Chondrocyte (in vitro differentiated cells): ENCODE measurements at regions not wholly inside any gene's neighbourhood (a gene's known extent, or its start where the extent isn't known, plus 50 kb on each side); places are given as distances from the start of the nearest gene placed in this dataset.

Source experiments
- DNase-seq: peaks from one replicate; pipeline ENCODE4 v3.0.0; 2021; ENCODE audit warnings: mixed read lengths, low spot score
- H3K27ac Mint-ChIP-seq: one replicate; pipeline ENCODE4 v1.8.0; 2021; ENCODE audit warnings: mild to moderate bottlenecking, moderate library complexity, mixed read lengths; ENCODE audit not compliant: unreplicated experiment
- H3K27me3 Mint-ChIP-seq: 2 replicates; pipeline ENCODE4 v1.8.0; 2021; ENCODE audit warnings: low read depth, mixed read lengths
- H3K36me3 Mint-ChIP-seq: 2 replicates; pipeline ENCODE4 v1.8.0; 2021; ENCODE audit warnings: low read depth, mixed read lengths
- H3K4me1 Mint-ChIP-seq: 2 replicates; pipeline ENCODE4 v1.8.0; 2021; ENCODE audit warnings: low read depth, mild to moderate bottlenecking, mixed read lengths
- H3K4me3 Mint-ChIP-seq: one replicate; pipeline ENCODE4 v1.8.0; 2021; ENCODE audit warnings: mild to moderate bottlenecking, moderate library complexity, mixed read lengths; ENCODE audit not compliant: unreplicated experiment
- H3K9me3 Mint-ChIP-seq: 2 replicates; pipeline ENCODE4 v1.8.0; 2021; ENCODE audit warnings: low read depth, mixed read lengths
- CTCF ChIP-seq: fragments of 200-600 bp; sonication (generic); IDR thresholded peaks from 2 replicates; pipeline ENCODE4 v1.5.0; 2021; ENCODE audit warnings: antibody characterized with exemption, mild to moderate bottlenecking, moderate library complexity

DNA sequence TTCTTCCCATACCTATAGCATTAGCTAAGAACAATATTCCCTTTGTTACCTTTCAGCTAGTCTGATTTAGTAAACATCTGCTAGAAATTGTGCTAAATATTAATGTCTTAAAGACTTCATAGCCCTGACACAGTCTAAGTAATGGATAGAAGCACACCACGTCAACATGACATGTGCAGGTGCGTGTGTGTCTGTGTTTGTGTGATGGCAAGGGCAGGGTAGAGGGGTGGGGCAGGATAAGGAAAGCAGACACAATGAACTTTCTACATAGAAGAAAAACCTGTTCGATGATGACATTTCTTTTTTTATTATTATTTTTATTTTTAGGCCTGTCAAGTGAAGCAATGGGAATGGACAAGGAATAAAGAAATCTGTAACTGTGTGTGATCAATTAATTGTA is 223.3 kb downstream of the NOL4 start:
- no peak for DNase-seq
- Mint-ChIP-seq H3K27ac (no peak overlapping the region), H3K9me3 (peaks cover 5% of the 10 kb centered on the region), H3K4me3 (no peak overlapping the region), H3K27me3 (peaks cover 5% of the 10 kb centered on the region), H3K36me3 (no peaks in the 10 kb centered on the region), H3K4me1 (no peaks in the 10 kb centered on the region)
- TF ChIP-seq CTCF = no peak

DNA sequence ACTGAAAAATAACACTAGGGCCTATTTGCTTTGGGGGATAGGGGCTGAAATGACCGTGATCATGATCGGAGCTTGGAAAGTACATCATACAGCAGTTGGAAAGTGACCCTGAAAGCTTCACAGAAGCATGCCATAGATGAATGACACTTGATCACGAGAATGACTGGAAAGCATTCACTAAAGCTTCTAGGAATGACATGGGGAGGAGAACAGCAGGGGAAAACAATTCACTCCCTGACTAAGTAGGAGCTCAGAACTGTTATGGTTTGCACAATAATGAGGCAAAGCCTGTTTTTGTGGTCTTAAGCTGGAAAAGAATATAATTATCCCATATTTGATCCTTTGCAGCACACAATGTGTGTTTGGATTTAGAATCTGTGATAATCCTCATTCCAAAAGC is 237.5 kb downstream of the NOL4 start:
- Mint-ChIP-seq H3K4me1 (no peaks in the 10 kb centered on the region), H3K9me3 (no peaks in the 10 kb centered on the region), H3K4me3 (no peak overlapping the region), H3K27me3 (peaks cover 5% of the 10 kb centered on the region), H3K27ac (no peak overlapping the region), H3K36me3 (no peaks in the 10 kb centered on the region)
- no peak for DNase-seq
- no peak for TF ChIP-seq CTCF

DNA sequence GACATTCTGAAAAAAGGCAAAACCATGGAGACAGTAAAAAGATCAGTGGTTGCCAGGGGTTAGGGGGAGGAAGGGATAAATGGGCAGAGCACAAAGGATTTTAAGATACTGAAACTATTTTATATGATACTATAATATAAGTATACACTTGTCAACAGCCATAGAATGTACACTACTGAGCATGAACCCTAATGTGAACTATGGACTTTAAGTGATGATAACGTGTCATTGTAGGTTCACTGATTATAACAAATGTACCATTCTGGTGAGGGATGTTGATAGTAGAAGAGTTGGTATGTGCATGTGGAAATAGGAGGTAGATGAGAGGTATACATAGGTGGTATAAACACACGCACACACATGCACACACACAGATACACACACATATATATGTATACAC is 241.6 kb downstream of the NOL4 start:
- H3K9me3 Mint-ChIP-seq = no peaks in the 10 kb centered on the region
- TF ChIP-seq CTCF = no peak
- no peak for DNase-seq

GRCh38 chr18:33960417-33960816 is 264.3 kb downstream of the NOL4 start:
- DNase-seq = no peak
- no peaks in the 10 kb centered on the region for H3K4me1 Mint-ChIP-seq
- H3K27ac Mint-ChIP-seq = no peak overlapping the region
- H3K36me3 Mint-ChIP-seq = no peaks in the 10 kb centered on the region
- TF ChIP-seq CTCF = no peak
- no peak overlapping the region for H3K4me3 Mint-ChIP-seq
- no peaks in the 10 kb centered on the region for H3K9me3 Mint-ChIP-seq
- peaks cover 11% of the 10 kb centered on the region for H3K27me3 Mint-ChIP-seq

More for the DNA sequence above, 241.6 kb downstream of the NOL4 start:
- Mint-ChIP-seq H3K36me3 (no peaks in the 10 kb centered on the region), H3K27ac (no peak overlapping the region), H3K4me3 (no peak overlapping the region), H3K27me3 (peaks cover 5% of the 10 kb centered on the region), H3K4me1 (no peaks in the 10 kb centered on the region)

GRCh38 chr18:33959609-33960008 is 265.1 kb downstream of the NOL4 start:
- no peaks in the 10 kb centered on the region for H3K4me1 Mint-ChIP-seq
- H3K36me3 Mint-ChIP-seq = no peaks in the 10 kb centered on the region
- no peak for DNase-seq
- H3K27ac Mint-ChIP-seq = no peak overlapping the region
- H3K27me3 Mint-ChIP-seq = peaks cover 12% of the 10 kb centered on the region
- H3K4me3 Mint-ChIP-seq = no peak overlapping the region
- H3K9me3 Mint-ChIP-seq = no peaks in the 10 kb centered on the region
- TF ChIP-seq CTCF = no peak
